ENCODE measurements at regions not wholly inside any gene's neighbourhood (a gene's known extent, or its start where the extent isn't known, plus 50 kb on each side); places are given as distances from the start of the nearest gene placed in this dataset.

GRCh38 chr3:176969066-176969465 lies 228.2 kb downstream of the TBL1XR1 start:
- DNase-seq (ENCODE audit: extremely low read depth in 1 of 11, low read depth in 9 of 11, low spot score in 4 of 11) = no peak

- DNase-seq (ENCODE audit: extremely low read depth in 1 of 11, low read depth in 9 of 11, low spot score in 4 of 11) = no peak
Observed at GRCh38 chr3:176968631-176969030, 228.7 kb downstream of the TBL1XR1 start.

GRCh38 chr3:176967522-176967921 lies 229.8 kb downstream of the TBL1XR1 start:
- DNase-seq (ENCODE audit: extremely low read depth in 1 of 11, low read depth in 9 of 11, low spot score in 4 of 11) = no peak

- no peak for DNase-seq (ENCODE audit: extremely low read depth in 1 of 11, low read depth in 9 of 11, low spot score in 4 of 11)
Observed at GRCh38 chr3:176964661-176965060, 232.6 kb downstream of the TBL1XR1 start.

- no peak for DNase-seq (ENCODE audit: extremely low read depth in 1 of 11, low read depth in 9 of 11, low spot score in 4 of 11)
Observed at GRCh38 chr3:176961916-176962315, 235.4 kb downstream of the TBL1XR1 start.

GRCh38 chr3:176959867-176960266 lies 237.4 kb downstream of the TBL1XR1 start:
- DNase-seq (ENCODE audit: extremely low read depth in 1 of 11, low read depth in 9 of 11, low spot score in 4 of 11) = no peak

GRCh38 chr3:176958560-176958959 lies 238.7 kb downstream of the TBL1XR1 start:
- DNase-seq (ENCODE audit: extremely low read depth in 1 of 11, low read depth in 9 of 11, low spot score in 4 of 11) = no peak

GRCh38 chr3:176954517-176954916 lies 242.8 kb downstream of the TBL1XR1 start:
- no peak for DNase-seq (ENCODE audit: extremely low read depth in 1 of 11, low read depth in 9 of 11, low spot score in 4 of 11)

GRCh38 chr3:176953106-176954060 lies 243.9 kb downstream of the TBL1XR1 start:
- DNase-seq (ENCODE audit: extremely low read depth in 1 of 11, low read depth in 9 of 11, low spot score in 4 of 11) = peak in 1 of 11 donors; percentile 14

GRCh38 chr3:176951586-176952292 lies 245.5 kb downstream of the TBL1XR1 start:
- DNase-seq (ENCODE audit: extremely low read depth in 1 of 11, low read depth in 9 of 11, low spot score in 4 of 11) = no peak

GRCh38 chr3:176951144-176951543 lies 246.1 kb downstream of the TBL1XR1 start:
- no peak for DNase-seq (ENCODE audit: extremely low read depth in 1 of 11, low read depth in 9 of 11, low spot score in 4 of 11)

GRCh38 chr3:176950743-176951142 lies 246.5 kb downstream of the TBL1XR1 start:
- no peak for DNase-seq (ENCODE audit: extremely low read depth in 1 of 11, low read depth in 9 of 11, low spot score in 4 of 11)

- DNase-seq (ENCODE audit: extremely low read depth in 1 of 11, low read depth in 9 of 11, low spot score in 4 of 11) = no peak
Observed at GRCh38 chr3:176948151-176948550, 249.1 kb downstream of the TBL1XR1 start.

GRCh38 chr3:176946202-176946601 lies 251.1 kb downstream of the TBL1XR1 start:
- no peak for DNase-seq (ENCODE audit: extremely low read depth in 1 of 11, low read depth in 9 of 11, low spot score in 4 of 11)

- no peak for DNase-seq (ENCODE audit: extremely low read depth in 1 of 11, low read depth in 9 of 11, low spot score in 4 of 11)
Observed at GRCh38 chr3:176942305-176942704, 255.0 kb downstream of the TBL1XR1 start.

GRCh38 chr3:176941689-176942088 lies 255.6 kb downstream of the TBL1XR1 start:
- DNase-seq (ENCODE audit: extremely low read depth in 1 of 11, low read depth in 9 of 11, low spot score in 4 of 11) = no peak

GRCh38 chr3:176939022-176939817 lies 258.1 kb downstream of the TBL1XR1 start:
- peak in 8 of 11 donors; percentile 43 to 63 (median 51) for DNase-seq (ENCODE audit: extremely low read depth in 1 of 11, low read depth in 9 of 11, low spot score in 4 of 11)

GRCh38 chr3:176937994-176938393 lies 259.3 kb downstream of the TBL1XR1 start:
- DNase-seq (ENCODE audit: extremely low read depth in 1 of 11, low read depth in 9 of 11, low spot score in 4 of 11) = no peak

GRCh38 chr3:176937541-176937940 lies 259.7 kb downstream of the TBL1XR1 start:
- DNase-seq (ENCODE audit: extremely low read depth in 1 of 11, low read depth in 9 of 11, low spot score in 4 of 11) = no peak

All from renal cortex interstitium (tissue), 11 donors.